ENCODE measurements at regions not wholly inside any gene's neighbourhood (a gene's known extent, or its start where the extent isn't known, plus 50 kb on each side); places are given as distances from the start of the nearest gene placed in this dataset.

GRCh38 chr3:182364323-182364722, 429.0 kb upstream of the ATP11B start:
- intact Hi-C loops (cut with micrococcal nuclease; ENCODE audit: unreplicated experiment), result no loop called here
- no peak overlapping the region for H3K4me3 Mint-ChIP-seq (ENCODE audit: unreplicated experiment)
- CTCF ChIA-PET, result interaction anchor here (0.6 kb wide), 1 partner anchor 24 kb away, joined by 3 read pairs; no protein-coding TSS in a partner anchor
- H3K36me3 Mint-ChIP-seq (ENCODE audit: insufficient read depth, unreplicated experiment), result no peaks in the 10 kb centered on the region
- no peaks in the 10 kb centered on the region for H3K9me3 Mint-ChIP-seq (ENCODE audit: unreplicated experiment)
- no peaks in the 10 kb centered on the region for H3K27me3 Mint-ChIP-seq (ENCODE audit: insufficient read depth, unreplicated experiment)
- H3K4me1 Mint-ChIP-seq (ENCODE audit: low read depth, unreplicated experiment), result no peaks in the 10 kb centered on the region
- H3K27ac Mint-ChIP-seq (ENCODE audit: unreplicated experiment), result no peak overlapping the region
- Histone ChIP-seq H3K36me3 (ENCODE audit: control insufficient read depth, insufficient read depth, low read length) (no peaks in the 10 kb centered on the region), H3K9me3 (no peaks in the 10 kb centered on the region), H3K27me3 (replicated peaks; ENCODE audit: control insufficient read depth, insufficient read depth, low read length) (no peaks in the 10 kb centered on the region), H3K4me1 (no peaks in the 10 kb centered on the region), H3K4me3 (ENCODE audit: low read depth, low read length) (no peak overlapping the region)
- POLR2A ChIA-PET, result no interaction called here
- no peak for DNase-seq
- BruUV-seq (replicated peaks), result no TSS peak
- no peak for TF ChIP-seq CTCF (IDR thresholded peaks at IDR 0.05; ENCODE audit: insufficient read depth in 1 of 2, low read depth in 1 of 2, low read length in 1 of 2, severe bottlenecking in 1 of 2, unreplicated experiment in 1 of 2)

- POLR2A ChIA-PET, result no interaction called here
Measured at GRCh38 chr3:182364723-182365650, 428.3 kb upstream of the ATP11B start.

GRCh38 chr3:182366746-182367145, 426.6 kb upstream of the ATP11B start:
- Mint-ChIP-seq H3K4me1 (ENCODE audit: low read depth, unreplicated experiment) (no peaks in the 10 kb centered on the region), H3K27ac (ENCODE audit: unreplicated experiment) (no peak overlapping the region), H3K36me3 (ENCODE audit: insufficient read depth, unreplicated experiment) (no peaks in the 10 kb centered on the region), H3K27me3 (ENCODE audit: insufficient read depth, unreplicated experiment) (no peaks in the 10 kb centered on the region), H3K4me3 (ENCODE audit: unreplicated experiment) (no peak overlapping the region), H3K9me3 (ENCODE audit: unreplicated experiment) (no peaks in the 10 kb centered on the region)
- no TSS peak for BruUV-seq (replicated peaks)
- no peak for DNase-seq
- Histone ChIP-seq H3K9me3 (no peaks in the 10 kb centered on the region), H3K36me3 (ENCODE audit: control insufficient read depth, insufficient read depth, low read length) (no peaks in the 10 kb centered on the region), H3K4me1 (no peaks in the 10 kb centered on the region), H3K27me3 (replicated peaks; ENCODE audit: control insufficient read depth, insufficient read depth, low read length) (no peaks in the 10 kb centered on the region), H3K4me3 (ENCODE audit: low read depth, low read length) (no peak overlapping the region)
- intact Hi-C loops (cut with micrococcal nuclease; ENCODE audit: unreplicated experiment), result no loop called here
- ChIA-PET POLR2A (no interaction called here), CTCF (no interaction called here)
- TF ChIP-seq CTCF (IDR thresholded peaks at IDR 0.05; ENCODE audit: insufficient read depth in 1 of 2, low read depth in 1 of 2, low read length in 1 of 2, severe bottlenecking in 1 of 2, unreplicated experiment in 1 of 2), result no peak

More at GRCh38 chr3:182364723-182365650, 428.3 kb upstream of the ATP11B start:
- Histone ChIP-seq H3K4me1 (no peaks in the 10 kb centered on the region), H3K36me3 (ENCODE audit: control insufficient read depth, insufficient read depth, low read length) (no peaks in the 10 kb centered on the region), H3K9me3 (no peaks in the 10 kb centered on the region), H3K27me3 (replicated peaks; ENCODE audit: control insufficient read depth, insufficient read depth, low read length) (no peaks in the 10 kb centered on the region), H3K4me3 (ENCODE audit: low read depth, low read length) (no peak overlapping the region)
- Mint-ChIP-seq H3K27me3 (ENCODE audit: insufficient read depth, unreplicated experiment) (no peaks in the 10 kb centered on the region), H3K9me3 (ENCODE audit: unreplicated experiment) (no peaks in the 10 kb centered on the region), H3K27ac (ENCODE audit: unreplicated experiment) (no peak overlapping the region), H3K4me1 (ENCODE audit: low read depth, unreplicated experiment) (no peaks in the 10 kb centered on the region), H3K36me3 (ENCODE audit: insufficient read depth, unreplicated experiment) (no peaks in the 10 kb centered on the region), H3K4me3 (ENCODE audit: unreplicated experiment) (no peak overlapping the region)
- no peak for TF ChIP-seq CTCF (IDR thresholded peaks at IDR 0.05; ENCODE audit: insufficient read depth in 1 of 2, low read depth in 1 of 2, low read length in 1 of 2, severe bottlenecking in 1 of 2, unreplicated experiment in 1 of 2)
- intact Hi-C loops (cut with micrococcal nuclease; ENCODE audit: unreplicated experiment), result no loop called here
- BruUV-seq (replicated peaks), result no TSS peak
- CTCF ChIA-PET, result interaction anchor here (0.6 kb wide), 1 partner anchor 24 kb away, joined by 3 read pairs; no protein-coding TSS in a partner anchor
- DNase-seq, result no peak
